CD4-positive, alpha-beta T cell treated with Interferon alpha-2 for 1 hour (primary cell): ENCODE measurements at regions not wholly inside any gene's neighbourhood (a gene's known extent, or its start where the extent isn't known, plus 50 kb on each side); places are given as distances from the start of the nearest gene placed in this dataset.

ENCODE experiments used
- DNase-seq, 2 donors: peaks; one replicate each; pipeline ENCODE4 v3.0.0-alpha.2; 2020 to 2022

DNA sequence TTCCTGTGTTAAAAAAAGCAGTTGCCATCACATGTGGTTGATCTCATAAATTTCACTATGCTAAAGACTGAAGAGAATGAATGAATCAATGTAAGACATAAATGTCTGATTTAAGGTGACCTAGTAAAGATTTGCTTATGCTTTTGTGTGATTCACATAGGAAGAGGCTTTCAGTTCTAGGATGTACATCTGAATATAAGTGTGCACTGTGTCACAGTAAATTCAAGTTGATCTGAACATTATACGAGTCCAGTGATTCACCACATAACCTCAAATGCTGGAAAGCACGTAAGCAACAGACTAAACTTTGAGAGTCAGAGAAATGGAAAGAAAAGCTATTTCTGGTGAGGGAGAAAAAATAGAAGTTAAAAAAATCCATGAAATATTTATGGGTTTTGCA is 567.9 kb downstream of the EPHA5 start:
- no peak for DNase-seq

GRCh38 chr4:65096630-65097029 is 573.7 kb downstream of the EPHA5 start:
- no peak for DNase-seq

DNA sequence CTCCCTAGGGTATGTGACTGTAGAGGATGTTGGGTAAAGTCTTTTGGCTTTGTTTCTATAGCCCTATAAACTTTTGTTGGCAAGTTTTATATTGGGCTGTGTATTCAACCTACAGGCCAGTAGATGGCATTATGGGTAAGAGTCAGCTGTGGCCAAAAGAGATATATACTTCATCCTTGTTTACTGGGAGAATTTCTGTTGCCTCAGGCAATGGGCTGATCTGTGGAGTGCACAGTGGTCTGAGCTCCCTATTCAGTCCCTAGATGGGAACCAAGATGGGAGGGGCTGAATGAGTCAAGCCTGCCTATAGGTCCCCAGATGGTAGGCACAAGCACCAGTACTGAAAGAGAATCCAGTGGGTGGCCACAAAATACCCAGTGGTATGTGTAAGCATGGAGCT is 580.6 kb downstream of the EPHA5 start:
- no peak for DNase-seq

DNA sequence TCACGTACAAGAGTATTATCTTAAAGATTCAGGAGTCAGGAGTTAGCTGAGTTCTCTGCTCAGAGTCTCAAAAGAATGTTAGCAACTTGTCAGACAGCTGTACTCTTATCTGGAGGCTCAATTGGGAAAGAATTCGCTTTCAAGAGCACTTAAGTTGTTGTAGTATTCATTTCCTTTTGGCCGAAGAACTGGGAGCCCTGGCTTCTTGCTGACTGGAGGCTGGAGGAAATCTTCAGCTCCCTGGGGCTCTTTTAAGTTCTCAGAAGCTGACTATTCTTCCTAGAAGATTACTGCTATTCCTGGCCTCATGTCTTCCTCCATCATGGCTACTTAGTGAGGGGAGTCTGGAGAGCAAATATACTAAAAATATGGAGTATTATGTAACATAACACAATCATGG is 587.2 kb downstream of the EPHA5 start:
- no peak for DNase-seq

GRCh38 chr4:65071564-65071963 is 598.7 kb downstream of the EPHA5 start:
- no peak for DNase-seq

DNA sequence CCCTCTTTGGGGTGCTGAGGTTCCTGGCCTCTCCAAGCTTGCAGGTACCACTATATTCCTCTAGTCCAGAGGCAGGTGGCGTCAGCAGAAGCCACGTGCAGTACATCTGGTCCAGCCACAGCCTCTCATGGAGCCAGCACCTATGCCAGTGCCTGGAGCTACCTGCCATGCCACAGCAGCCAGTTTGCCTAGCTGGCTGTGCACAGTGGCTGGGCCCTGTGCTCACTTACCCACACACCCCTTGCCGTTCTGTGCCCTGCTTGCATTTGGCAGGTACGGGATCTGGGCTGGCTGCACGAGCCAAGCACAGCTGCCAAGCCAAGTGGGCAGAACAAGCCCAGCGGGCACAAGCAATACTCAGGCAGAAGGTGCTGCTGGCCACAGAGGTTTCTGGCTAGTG is 601.1 kb downstream of the EPHA5 start:
- no peak for DNase-seq

DNA sequence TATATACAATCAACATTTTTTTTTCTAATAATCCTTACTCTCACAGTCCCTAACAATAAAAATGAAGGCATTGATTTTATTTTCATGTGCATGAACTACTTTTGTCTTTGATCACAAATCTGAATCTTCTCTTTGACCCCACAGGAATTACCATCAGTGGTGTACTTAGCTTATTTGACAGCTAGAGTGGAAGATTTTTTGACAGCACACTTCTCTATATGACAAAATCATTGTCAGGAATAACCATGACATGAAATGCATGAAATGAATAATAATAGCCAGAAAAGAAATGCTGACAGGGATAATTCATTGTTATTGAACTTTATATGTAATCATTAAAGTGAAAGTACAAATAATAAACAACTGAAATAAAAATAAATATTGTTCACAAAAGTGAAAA is 604.2 kb downstream of the EPHA5 start:
- DNase-seq = no peak

- DNase-seq = no peak
Measured at GRCh38 chr4:65063601-65064000, 606.7 kb downstream of the EPHA5 start.

DNA sequence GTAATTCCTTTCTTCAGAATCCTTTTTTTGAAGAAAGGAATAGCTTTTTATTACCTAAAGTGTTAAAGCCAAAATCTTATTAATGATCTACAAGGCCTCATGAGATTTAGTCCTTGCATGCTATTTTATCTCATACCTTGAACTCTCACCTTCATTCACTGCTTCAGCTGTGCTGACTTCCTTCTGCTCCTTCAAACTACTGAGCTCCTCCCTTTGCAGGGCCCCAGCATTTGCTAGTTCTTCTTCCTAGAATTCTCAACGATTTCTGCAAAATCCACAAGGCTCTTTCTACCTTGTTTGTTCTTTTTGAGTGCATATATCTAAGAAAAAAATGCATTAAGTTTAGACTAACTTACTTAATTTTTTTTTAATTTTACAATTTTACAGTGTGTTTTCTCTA is 619.5 kb downstream of the EPHA5 start:
- no peak for DNase-seq

DNA sequence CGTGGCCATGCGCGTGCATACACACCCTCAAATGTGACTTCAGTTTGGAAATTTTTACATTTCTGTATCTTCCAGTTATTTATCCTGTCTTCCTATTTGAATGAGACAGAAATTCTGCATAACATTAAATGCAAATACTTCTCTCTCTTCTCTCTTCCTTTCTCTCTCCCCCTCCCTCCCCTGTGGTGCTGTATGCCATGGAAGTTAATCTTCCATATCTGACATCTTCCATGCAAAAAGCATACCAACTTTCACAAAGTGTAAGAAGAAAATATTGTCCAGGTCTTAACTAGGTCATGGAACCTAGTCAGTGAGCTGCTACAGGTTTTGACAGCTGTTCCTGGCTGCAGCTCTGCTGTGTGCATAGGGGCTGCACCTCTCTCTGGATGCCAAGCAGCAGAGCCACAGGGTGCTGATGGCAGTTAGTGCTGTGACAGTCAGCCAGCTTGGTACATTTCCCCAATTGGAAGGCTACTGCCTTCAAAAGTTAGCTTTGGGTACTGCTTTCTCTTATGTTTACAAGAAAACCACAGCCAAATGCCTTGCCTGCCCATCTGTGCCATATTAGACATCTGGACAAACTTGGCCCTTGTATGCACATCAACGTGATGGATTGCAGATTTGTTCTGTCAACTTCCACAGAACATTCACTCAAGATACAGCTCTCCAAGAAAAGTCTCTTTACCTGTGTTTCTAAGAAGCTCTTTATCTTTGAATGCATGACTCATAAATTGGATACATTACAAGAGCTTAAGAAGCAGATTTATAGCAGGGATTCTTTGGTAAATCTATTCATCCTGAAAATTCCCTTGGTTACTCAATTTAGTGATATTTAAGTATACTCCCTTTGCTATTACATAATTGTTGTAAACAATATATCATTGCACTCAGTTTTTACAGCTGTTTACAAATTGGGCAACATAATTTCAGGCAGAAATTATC is 623.8 kb downstream of the EPHA5 start:
- no peak for DNase-seq

DNA sequence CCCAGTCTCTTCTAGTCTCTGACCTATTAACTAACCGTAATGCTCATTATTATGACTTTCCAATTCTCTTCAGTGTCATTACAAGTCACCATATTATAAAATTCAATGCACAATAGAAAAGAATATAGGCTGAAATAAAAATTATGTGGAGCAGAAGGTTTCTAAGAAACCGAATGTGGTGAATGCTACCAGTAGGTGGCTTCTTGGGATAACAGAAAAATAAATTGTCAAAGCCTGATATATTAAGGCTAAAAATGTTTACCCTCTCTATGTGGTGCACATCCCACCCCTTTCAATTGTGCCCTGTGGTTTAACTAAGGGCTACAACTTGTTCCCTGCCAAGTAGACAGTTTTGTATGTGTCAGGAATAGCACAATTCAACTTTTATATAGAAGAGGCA is 624.6 kb upstream of the TECRL start:
- no peak for DNase-seq

DNA sequence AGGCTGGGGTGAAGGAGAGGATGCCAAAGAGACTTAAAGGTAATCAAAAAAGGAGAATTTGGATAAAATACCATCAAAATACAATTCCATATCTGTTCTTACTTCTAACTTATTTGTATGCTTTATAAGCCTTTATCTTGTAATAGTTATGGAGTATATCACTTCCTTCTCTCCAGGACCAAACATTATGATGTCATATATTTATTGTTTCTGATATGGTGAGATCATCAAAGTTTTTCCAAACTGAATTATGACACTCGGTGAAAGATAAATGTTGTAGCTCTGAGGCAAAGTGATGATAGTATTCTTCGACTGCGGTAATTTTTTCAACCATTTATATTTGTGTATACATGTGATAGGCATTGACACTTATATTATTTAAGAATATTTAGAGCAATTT is 619.3 kb upstream of the TECRL start:
- DNase-seq = no peak

DNA sequence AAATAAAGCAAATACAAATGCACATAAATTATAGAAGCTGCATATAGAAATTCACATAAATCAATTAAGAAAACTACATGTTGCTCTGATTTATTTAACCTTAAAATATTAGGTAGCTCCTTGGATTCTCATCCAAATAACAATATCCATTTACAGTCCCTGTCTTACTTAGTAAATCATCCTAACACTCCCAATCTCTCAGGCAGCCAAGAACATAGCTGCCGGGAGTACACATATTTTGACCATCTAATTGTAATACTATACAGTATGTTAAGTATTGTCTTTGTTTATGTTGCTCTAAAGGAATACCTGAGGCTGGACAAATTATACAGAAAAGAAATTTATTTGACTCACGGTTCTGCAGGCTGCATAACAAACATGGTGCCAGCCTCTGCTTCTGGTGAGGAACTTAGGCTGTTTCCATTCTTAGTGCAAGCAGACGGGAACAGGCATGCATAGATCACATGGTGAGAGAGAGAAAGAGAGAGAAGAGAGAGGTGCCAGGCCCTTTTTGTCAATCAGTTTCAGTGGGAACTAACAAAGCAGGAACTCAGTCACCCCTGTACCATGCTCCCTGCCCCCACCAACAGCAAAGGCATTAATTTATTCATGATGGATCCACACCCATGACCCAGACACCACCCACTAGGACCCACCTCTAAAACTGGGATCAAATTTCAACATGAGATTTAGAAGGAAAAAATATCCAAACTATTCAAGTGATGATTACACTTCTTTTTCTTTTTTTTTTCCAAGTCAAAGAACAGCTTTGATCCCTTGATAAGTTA is 614.8 kb upstream of the TECRL start:
- no peak for DNase-seq

- no peak for DNase-seq
Measured at GRCh38 chr4:65023081-65023480, 613.8 kb upstream of the TECRL start.

DNA sequence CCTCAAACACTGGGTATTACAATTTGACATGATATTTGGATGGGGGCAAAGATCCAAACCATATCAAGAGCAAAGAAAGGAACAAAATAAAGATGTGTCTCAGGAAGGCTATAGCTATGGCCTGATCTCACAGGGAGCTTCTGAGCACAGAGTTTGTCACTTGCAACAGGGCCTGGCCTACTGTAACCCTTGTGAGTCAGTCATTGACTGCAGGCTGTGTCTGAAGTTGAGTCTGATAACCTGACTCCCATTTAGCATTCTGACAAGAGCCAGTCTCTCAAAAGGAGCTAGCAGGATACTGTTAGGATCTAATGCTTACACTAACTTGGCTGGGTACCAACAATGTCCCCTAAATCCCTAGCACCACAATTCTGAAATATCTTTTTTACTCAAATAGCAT is 612.5 kb upstream of the TECRL start:
- no peak for DNase-seq

- no peak for DNase-seq
Measured at GRCh38 chr4:65021149-65021548, 611.9 kb upstream of the TECRL start.

DNA sequence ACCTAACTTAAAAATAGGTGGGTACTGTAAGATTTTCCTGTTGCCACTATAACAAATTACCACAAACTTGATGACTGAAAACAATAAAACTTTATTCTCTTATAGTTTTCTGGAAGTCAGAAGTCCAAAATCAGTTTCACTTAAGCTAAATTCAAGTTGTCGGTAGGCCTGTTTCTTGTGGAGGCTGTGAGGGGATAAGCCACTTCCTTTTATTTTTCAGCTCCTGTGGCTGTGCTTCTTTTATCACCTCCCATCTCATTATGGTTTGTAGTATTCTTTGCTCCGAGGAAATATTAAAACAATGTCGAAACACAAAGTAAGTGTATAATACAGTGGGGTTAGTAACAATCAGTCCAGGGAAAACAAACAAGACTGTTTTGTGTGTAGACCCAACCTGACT is 610.5 kb upstream of the TECRL start:
- DNase-seq = no peak

DNA sequence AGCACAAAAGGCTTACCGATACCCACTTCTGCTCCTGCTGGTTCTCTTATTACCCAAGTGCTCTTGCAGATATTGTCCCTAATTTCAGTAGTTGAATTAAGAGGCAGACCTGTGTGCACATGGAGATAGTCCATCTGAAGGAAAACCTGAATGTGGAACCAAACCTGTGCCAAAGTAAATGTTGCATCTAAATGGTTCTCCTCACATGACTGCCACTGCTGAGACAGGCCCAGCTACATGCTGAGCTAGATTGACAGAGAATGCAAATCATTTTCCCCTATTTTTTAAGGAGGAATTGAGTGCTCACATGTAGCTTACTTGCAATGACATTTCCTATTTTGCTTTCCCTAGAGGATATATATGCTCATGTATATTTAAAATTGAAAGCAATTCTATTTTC is 609.1 kb upstream of the TECRL start:
- no peak for DNase-seq

DNA sequence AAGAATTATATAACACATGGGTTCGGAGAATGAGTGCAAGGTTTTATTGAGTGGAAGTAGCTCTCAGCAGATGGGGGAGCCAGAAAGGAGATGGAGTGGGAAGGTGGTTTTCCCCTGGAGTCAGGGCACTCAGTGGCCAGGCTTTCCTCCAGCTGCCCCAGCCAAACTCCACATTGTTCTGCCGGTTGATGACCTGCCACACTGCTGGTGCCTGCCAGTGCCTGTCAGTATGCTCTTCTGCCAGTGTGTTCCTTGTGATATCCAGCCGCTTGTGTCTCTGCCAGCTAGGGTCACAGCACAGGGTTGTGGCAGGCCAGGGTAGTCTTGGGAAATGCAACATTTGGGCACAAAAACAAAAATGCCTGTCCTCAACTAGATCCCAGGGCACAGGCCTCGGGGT is 604.8 kb upstream of the TECRL start:
- DNase-seq = no peak

- DNase-seq = no peak
Measured at GRCh38 chr4:65007841-65008439, 598.7 kb upstream of the TECRL start.

DNA sequence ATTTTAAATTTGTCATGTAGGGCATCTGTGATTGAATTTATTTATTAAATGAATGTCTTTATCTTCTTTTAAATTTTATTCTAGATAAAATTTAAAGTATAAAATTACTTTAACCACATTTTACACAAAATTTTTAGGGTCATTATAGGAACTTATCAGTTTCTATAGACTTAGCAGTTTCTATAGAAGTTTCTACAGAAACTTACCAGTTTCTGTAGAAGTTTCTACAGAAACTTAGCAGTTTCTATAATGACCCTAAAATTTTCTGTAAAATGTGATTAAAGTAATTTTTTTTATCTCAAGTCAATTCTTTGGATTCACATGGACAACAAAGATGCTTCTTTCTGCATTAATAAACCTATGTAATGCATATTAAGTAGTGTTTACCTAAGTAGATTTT is 565.9 kb upstream of the TECRL start:
- no peak for DNase-seq

- DNase-seq = no peak
Measured at GRCh38 chr4:64969081-64969480, 559.8 kb upstream of the TECRL start.

GRCh38 chr4:64967286-64967685 is 558.0 kb upstream of the TECRL start:
- no peak for DNase-seq

DNA sequence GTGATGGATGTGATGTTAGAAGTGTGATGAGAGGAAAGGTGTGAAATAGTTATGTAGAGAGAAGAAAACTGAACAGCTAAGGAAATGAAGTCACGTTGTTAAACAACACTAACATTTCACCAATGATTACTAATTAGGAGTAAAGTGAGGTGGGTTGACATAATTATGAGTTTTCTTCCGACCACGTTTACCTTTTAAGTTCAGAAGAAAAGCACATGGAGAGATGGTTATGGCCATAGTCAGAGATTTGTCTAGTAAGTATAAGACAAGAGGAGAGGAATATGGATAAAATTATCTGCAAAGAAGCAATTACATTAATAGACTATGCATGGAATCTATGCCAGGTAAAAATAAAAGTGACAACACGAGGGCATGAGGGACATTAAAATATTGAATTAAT is 551.3 kb upstream of the TECRL start:
- DNase-seq = no peak
